ENCODE measurements at regions not wholly inside any gene's neighbourhood (a gene's known extent, or its start where the extent isn't known, plus 50 kb on each side); places are given as distances from the start of the nearest gene placed in this dataset.

- TF ChIP-seq GABPA (IDR thresholded peaks at IDR 0.05; ENCODE audit: low read depth) (no peak), CTCF (IDR thresholded peaks at IDR 0.05; ENCODE audit: insufficient read depth, low read length) (no peak), POLR2AphosphoS5 (IDR thresholded peaks at IDR 0.05; ENCODE audit: low read depth) (no peak), SPI1 (IDR thresholded peaks at IDR 0.05; ENCODE audit: borderline replicate concordance, low read depth) (no peak)
Measured at GRCh38 chr4:79043138-79043537, 103.9 kb upstream of the PAQR3 start.

All from HL-60 (cell line).